Renal cortical epithelial cell (primary cell): ENCODE measurements at regions not wholly inside any gene's neighbourhood (a gene's known extent, or its start where the extent isn't known, plus 50 kb on each side); places are given as distances from the start of the nearest gene placed in this dataset.

Experiments
- DNase-seq: peaks from one replicate; pipeline ENCODE4 v3.0.0-alpha.2; 2011; ENCODE audit warnings: low read depth

- no peak for DNase-seq
Observed at GRCh38 chr13:107392205-107392604, 823.1 kb downstream of the LIG4 start.

- no peak for DNase-seq
Observed at GRCh38 chr13:107387525-107387924, 819.6 kb upstream of the ARGLU1 start.

GRCh38 chr13:107379407-107380155 lies 811.6 kb upstream of the ARGLU1 start:
- DNase-seq = peak; percentile 89

GRCh38 chr13:107376341-107377125 lies 808.6 kb upstream of the ARGLU1 start:
- DNase-seq = no peak

GRCh38 chr13:107375701-107376340 lies 807.9 kb upstream of the ARGLU1 start:
- DNase-seq = no peak

- DNase-seq = peak; percentile 29
Observed at GRCh38 chr13:107374038-107374437, 806.1 kb upstream of the ARGLU1 start.

GRCh38 chr13:107373551-107373950 lies 805.6 kb upstream of the ARGLU1 start:
- peak; percentile 91 for DNase-seq

GRCh38 chr13:107370015-107370785 lies 802.3 kb upstream of the ARGLU1 start:
- DNase-seq = peak; percentile 95

GRCh38 chr13:107367258-107367657 lies 799.3 kb upstream of the ARGLU1 start:
- peak; percentile 76 for DNase-seq

GRCh38 chr13:107365466-107366215 lies 797.7 kb upstream of the ARGLU1 start:
- DNase-seq = peak; percentile 65

- DNase-seq = no peak
Observed at GRCh38 chr13:107364658-107365057, 796.7 kb upstream of the ARGLU1 start.

GRCh38 chr13:107361666-107362065 lies 793.7 kb upstream of the ARGLU1 start:
- no peak for DNase-seq

GRCh38 chr13:107360010-107360409 lies 792.1 kb upstream of the ARGLU1 start:
- no peak for DNase-seq

- DNase-seq = no peak
Observed at GRCh38 chr13:107358866-107359265, 790.9 kb upstream of the ARGLU1 start.

- no peak for DNase-seq
Observed at GRCh38 chr13:107351305-107351704, 783.4 kb upstream of the ARGLU1 start.

GRCh38 chr13:107348925-107349324 lies 781.0 kb upstream of the ARGLU1 start:
- DNase-seq = peak; percentile 85

GRCh38 chr13:107348471-107348870 lies 780.5 kb upstream of the ARGLU1 start:
- peak; percentile 85 for DNase-seq

GRCh38 chr13:107347641-107348369 lies 779.9 kb upstream of the ARGLU1 start:
- peak; percentile 92 for DNase-seq

GRCh38 chr13:107342747-107343146 lies 774.8 kb upstream of the ARGLU1 start:
- no peak for DNase-seq

GRCh38 chr13:107339209-107339608 lies 771.3 kb upstream of the ARGLU1 start:
- DNase-seq = peak; percentile 77
